ENCODE measurements at regions not wholly inside any gene's neighbourhood (a gene's known extent, or its start where the extent isn't known, plus 50 kb on each side); places are given as distances from the start of the nearest gene placed in this dataset.

GRCh38 chr5:167723254-167723871 lies 568.1 kb upstream of the WWC1 start (continued):
- TF ChIP-seq STAG1 (CRISPR knock-in tag; IDR thresholded peaks at IDR 0.05) (peak; percentile 56), MAFK (conservative IDR thresholded peaks at IDR 0.05 in 1 of 2, IDR thresholded peaks at IDR 0.05 in 1 of 2; ENCODE audit: low read length in 2 of 2) (peak; percentile 93 to 94), ZFP36 (IDR thresholded peaks at IDR 0.05; ENCODE audit: borderline replicate concordance, low read depth, low read length, partially characterized antibody) (no peak), KDM5B (CRISPR knock-in tag; IDR thresholded peaks at IDR 0.05; ENCODE audit: borderline replicate concordance) (no peak), ZC3H13 (CRISPR knock-in tag; IDR thresholded peaks at IDR 0.05) (no peak), ZNF770 (CRISPR knock-in tag; IDR thresholded peaks at IDR 0.05) (no peak), ZNF572 (CRISPR knock-in tag; IDR thresholded peaks at IDR 0.05) (no peak), ZMYM3 (CRISPR knock-in tag; IDR thresholded peaks at IDR 0.05) (no peak), CBX1 (IDR thresholded peaks at IDR 0.05; ENCODE audit: low read depth) (no peak), MTA1 (CRISPR knock-in tag; IDR thresholded peaks at IDR 0.05; ENCODE audit: borderline replicate concordance) (no peak), NFIC (IDR thresholded peaks at IDR 0.05; ENCODE audit: low read length) (no peak), SMC3 (IDR thresholded peaks at IDR 0.05; ENCODE audit: low read length) (peak; percentile 82; the same call in 1 of the 2 replicates), SMAD3 (CRISPR knock-in tag; IDR thresholded peaks at IDR 0.05) (0 out of 2 replicates have a peak, but pooled peaks have one; percentile 24)

GRCh38 chr5:167725264-167725663 lies 566.2 kb upstream of the WWC1 start:
- no peak for ATAC-seq
- H2AFZ ChIP-seq (ENCODE audit: low read length), result no peak overlapping the region
- H3K4me3 ChIP-seq (replicated peaks in 1 of 3; ENCODE audit: insufficient read depth in 1 of 3, low read depth in 2 of 3, low read length in 3 of 3), result no peak overlapping the region
- intact Hi-C loops (cut with micrococcal nuclease; ENCODE audit: unreplicated experiment) (no loop called here), in situ Hi-C loops (cut with HindIII; ENCODE audit: extremely low pct_ligation_motif_present, low pct_unique_long_range_greater_than_20kb) (loop anchor here (10.0 kb wide), 2 partner anchors 300 to 500 kb away; no protein-coding TSS in a partner anchor)
- BruUV-seq (replicated peaks), result no TSS peak
- H3K36me3 ChIP-seq (replicated peaks in 1 of 2; ENCODE audit: control insufficient read depth in 1 of 2, insufficient read depth in 2 of 2, low read length in 2 of 2), result no peaks in the 10 kb centered on the region
- no peak overlapping the region for H3K27ac ChIP-seq (ENCODE audit: extremely low read length, insufficient read depth, low read length)
- ChIA-PET POLR2A (no interaction called here), CTCF (ENCODE audit: low intra/inter-chr PET ratio, low total read pairs) (interaction anchor here (1.0 kb wide), 1 partner anchor 322 kb away, joined by 3 read pairs; no protein-coding TSS in a partner anchor)
- FAIRE-seq, result no peak
- H4K20me1 ChIP-seq (ENCODE audit: insufficient read depth, low read length), result no peaks in the 10 kb centered on the region
- WGBS (ENCODE audit: low lambda C conversion rate), result 0% methylated on average over 2 of the region's 2 CpGs
- H3K4me1 ChIP-seq (ENCODE audit: insufficient read depth, low read length), result no peaks in the 10 kb centered on the region
- no peak overlapping the region for H3K4me2 ChIP-seq (ENCODE audit: low read depth, low read length)
- no peaks in the 10 kb centered on the region for H3K79me2 ChIP-seq (ENCODE audit: insufficient read depth, low read length)
- no peak for DNase-seq (ENCODE audit: low spot score)
- no peak overlapping the region for H3K9ac ChIP-seq (ENCODE audit: insufficient read depth, low read depth, low read length)
- H3K9me3 ChIP-seq (ENCODE audit: low read length), result no peaks in the 10 kb centered on the region
- no peaks in the 10 kb centered on the region for H3K27me3 ChIP-seq (ENCODE audit: control insufficient read depth in 1 of 2, insufficient read depth in 2 of 2, low read length in 2 of 2)
- TF ChIP-seq TSC22D2 (CRISPR knock-in tag; IDR thresholded peaks at IDR 0.05; ENCODE audit: borderline replicate concordance) (no peak), ZNF317 (CRISPR knock-in tag; IDR thresholded peaks at IDR 0.05) (no peak), ZNF773 (CRISPR knock-in tag; IDR thresholded peaks at IDR 0.05; ENCODE audit: borderline replicate concordance) (no peak), FLYWCH1 (CRISPR knock-in tag; IDR thresholded peaks at IDR 0.05) (no peak), ZNF251 (CRISPR knock-in tag; IDR thresholded peaks at IDR 0.05) (no peak), ZFP82 (CRISPR knock-in tag; IDR thresholded peaks at IDR 0.05; ENCODE audit: borderline replicate concordance) (no peak), TFAP4 (IDR thresholded peaks at IDR 0.05; ENCODE audit: borderline replicate concordance, low read depth) (no peak), ATF5 (CRISPR knock-in tag; IDR thresholded peaks at IDR 0.05; ENCODE audit: low read depth) (no peak), EEA1 (CRISPR knock-in tag; IDR thresholded peaks at IDR 0.05; ENCODE audit: borderline replicate concordance) (no peak), SRSF1 (optimal IDR thresholded peaks at IDR 0.05; ENCODE audit: low read depth, low read length) (no peak)
